ENCODE measurements at regions not wholly inside any gene's neighbourhood (a gene's known extent, or its start where the extent isn't known, plus 50 kb on each side); places are given as distances from the start of the nearest gene placed in this dataset.

- H3K27me3 Mint-ChIP-seq (ENCODE audit: low read depth): peaks cover 18% of the 10 kb centered on the region
- no peak overlapping the region for H3K14ac ChIP-seq (ENCODE audit: insufficient read depth, low read length)
Observed at GRCh38 chr12:113568021-113568420, 96.3 kb upstream of the LHX5 start.

More at GRCh38 chr12:113568021-113568420, 96.3 kb upstream of the LHX5 start:
- no peak overlapping the region for H3K4me3 Mint-ChIP-seq
- peaks cover 1% of the 10 kb centered on the region; the same call in 1 of the 2 replicates for H3K79me2 ChIP-seq (ENCODE audit: insufficient read depth, low read length)
- H3K27ac ChIP-seq (ENCODE audit: insufficient read length, low read depth, low read length): no peak overlapping the region
- no peak overlapping the region for H2BK120ac ChIP-seq (ENCODE audit: low read depth, low read length, poor library complexity, severe bottlenecking)
- H2BK20ac ChIP-seq (ENCODE audit: low read depth, low read length, poor library complexity, severe bottlenecking): no peak overlapping the region
- no peaks in the 10 kb centered on the region for H3K9me3 ChIP-seq (ENCODE audit: control insufficient read depth, low read depth, low read length)
- no peak overlapping the region for H3K56ac ChIP-seq (ENCODE audit: insufficient read length, low read depth, low read length)
- H4K20me1 ChIP-seq (ENCODE audit: control insufficient read depth, insufficient read depth, insufficient read length): no peaks in the 10 kb centered on the region
- H3K23me2 ChIP-seq (ENCODE audit: insufficient read length, low read depth, low read length, poor library complexity, severe bottlenecking): no peaks in the 10 kb centered on the region
- H3T11ph ChIP-seq (ENCODE audit: low read length): no peak overlapping the region
- H3K79me1 ChIP-seq (ENCODE audit: insufficient read depth, low read depth, low read length, poor library complexity, severe bottlenecking): no peaks in the 10 kb centered on the region
- DNase-seq: no peak
- TF ChIP-seq CTCF (conservative IDR thresholded peaks at IDR 0.05): no peak
- H3K18ac ChIP-seq (ENCODE audit: insufficient read length, low read depth, low read length): no peak overlapping the region
- 0 out of 7 replicates have a peak, but pooled peaks cover 0 to 4% (median 2%) of the 10 kb centered on the region in 3 experiments for H3K36me3 Mint-ChIP-seq (ENCODE audit: insufficient read depth in 1 of 3, low read depth in 3 of 3)
- H3K9me3 Mint-ChIP-seq: peaks cover 0 to 3% of the 10 kb centered on the region in 2 experiments; a peak in 1 of 5 replicates
- no peak overlapping the region for H3K4ac ChIP-seq (ENCODE audit: low read depth, low read length)
- no peak overlapping the region for H3K4me2 ChIP-seq (ENCODE audit: insufficient read depth, insufficient read length, low read length)
- no peak overlapping the region for H4K8ac ChIP-seq (replicated peaks; ENCODE audit: insufficient read length, low read depth, low read length)
- H3K27ac Mint-ChIP-seq: no peak overlapping the region
- H2BK12ac ChIP-seq (ENCODE audit: insufficient read length, low read depth, low read length): no peak overlapping the region
- no peak overlapping the region for H2BK15ac ChIP-seq (ENCODE audit: low read depth, low read length)
- no peak overlapping the region for H3K9ac ChIP-seq (ENCODE audit: extremely low read depth, insufficient read length, low read length)
- no peaks in the 10 kb centered on the region for H3K27me3 ChIP-seq (ENCODE audit: insufficient read depth, low read length)
- H3K4me1 Mint-ChIP-seq: peaks cover 17 to 25% of the 10 kb centered on the region in 2 experiments
- no peak overlapping the region for H4K91ac ChIP-seq (ENCODE audit: insufficient read length, low read depth, low read length)
- no peak overlapping the region for H3K23ac ChIP-seq (ENCODE audit: insufficient read length, low read depth, low read length)
- WGBS (ENCODE audit: extremely low coverage, insufficient read length, low lambda C conversion rate): no CpG with 5 or more reads among the region's 2 CpGs
- H4K5ac ChIP-seq (ENCODE audit: insufficient read length, low read depth, low read length): no peak overlapping the region
- no peak overlapping the region for H2AK5ac ChIP-seq (ENCODE audit: insufficient read length, low read length)
- no peaks in the 10 kb centered on the region for H3K4me1 ChIP-seq (ENCODE audit: insufficient read depth, low read length)
- H2AFZ ChIP-seq (ENCODE audit: low read length): no peak overlapping the region
- no peak overlapping the region for H2BK5ac ChIP-seq (ENCODE audit: insufficient read length, low read length)

All from H9 (cell line).